Effector memory CD8-positive, alpha-beta T cell (primary cell): ENCODE measurements at regions not wholly inside any gene's neighbourhood (a gene's known extent, or its start where the extent isn't known, plus 50 kb on each side); places are given as distances from the start of the nearest gene placed in this dataset.
A peak's percentile ranks its signal among the peaks of the same experiment; 100 is the strongest.

ENCODE experiments used
- ATAC-seq: fragments of 150-1000 bp; cut with Tn5 transposase; replicated peaks from 2 replicates; pipeline ENCODE4 v1.10.0; 2021; ENCODE audit warnings: mild to moderate bottlenecking, moderate library complexity
- DNase-seq, 3 experiments: peaks; one replicate each; pipeline ENCODE4 v3.0.0; 2021
- H3K27ac Mint-ChIP-seq, 2 donors: one replicate each; pipeline ENCODE4 v1.8.0; 2022; ENCODE audit warnings: mild to moderate bottlenecking in 2 of 2, mixed read lengths in 2 of 2, moderate library complexity in 2 of 2
- H3K27me3 Mint-ChIP-seq, 2 donors: one replicate each; pipeline ENCODE4 v1.8.0; 2022; ENCODE audit warnings: mixed read lengths in 2 of 2
- H3K36me3 Mint-ChIP-seq: one replicate; pipeline ENCODE4 v1.8.0; 2022; ENCODE audit warnings: mild to moderate bottlenecking, moderate library complexity, mixed read lengths; ENCODE audit not compliant: insufficient read depth
- H3K4me1 Mint-ChIP-seq, 2 donors: one replicate each; pipeline ENCODE4 v1.8.0; 2022; ENCODE audit warnings: low read depth in 2 of 2, mixed read lengths in 2 of 2
- H3K4me3 Mint-ChIP-seq, 2 donors: one replicate each; pipeline ENCODE4 v1.8.0; 2022; ENCODE audit warnings: mild to moderate bottlenecking in 2 of 2, mixed read lengths in 2 of 2, moderate library complexity in 2 of 2
- H3K9me3 Mint-ChIP-seq, 2 donors: one replicate each; pipeline ENCODE4 v1.8.0; 2022; ENCODE audit warnings: mixed read lengths in 2 of 2

DNA sequence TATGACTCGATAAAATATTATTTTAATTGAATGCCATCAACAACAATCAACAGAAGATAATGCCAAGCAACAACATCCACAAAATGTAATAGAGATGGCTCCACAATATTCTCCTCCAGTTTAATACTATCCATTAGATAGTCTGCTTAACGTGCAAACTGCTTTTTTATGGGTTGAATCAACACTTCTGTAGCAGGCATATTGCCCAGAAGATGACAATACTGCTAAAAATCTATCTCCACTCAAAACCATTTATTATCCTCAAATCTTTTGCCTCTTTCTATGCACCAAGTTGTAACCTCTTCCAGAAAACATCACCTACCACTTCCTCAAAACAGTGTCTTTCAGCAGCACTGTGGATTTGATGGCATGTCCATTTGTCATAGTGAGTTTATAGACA, 295.7 kb upstream of the LMCD1 start:
- ATAC-seq (no peak), DNase-seq (no peak)
- Mint-ChIP-seq H3K36me3 (no peaks in the 10 kb centered on the region), H3K4me1 (no peaks in the 10 kb centered on the region), H3K4me3 (no peak overlapping the region), H3K27ac (no peak overlapping the region), H3K9me3 (peaks cover 0 to 1% of the 10 kb centered on the region in 2 donors), H3K27me3 (peaks cover 19 to 24% of the 10 kb centered on the region in 2 donors)

DNA sequence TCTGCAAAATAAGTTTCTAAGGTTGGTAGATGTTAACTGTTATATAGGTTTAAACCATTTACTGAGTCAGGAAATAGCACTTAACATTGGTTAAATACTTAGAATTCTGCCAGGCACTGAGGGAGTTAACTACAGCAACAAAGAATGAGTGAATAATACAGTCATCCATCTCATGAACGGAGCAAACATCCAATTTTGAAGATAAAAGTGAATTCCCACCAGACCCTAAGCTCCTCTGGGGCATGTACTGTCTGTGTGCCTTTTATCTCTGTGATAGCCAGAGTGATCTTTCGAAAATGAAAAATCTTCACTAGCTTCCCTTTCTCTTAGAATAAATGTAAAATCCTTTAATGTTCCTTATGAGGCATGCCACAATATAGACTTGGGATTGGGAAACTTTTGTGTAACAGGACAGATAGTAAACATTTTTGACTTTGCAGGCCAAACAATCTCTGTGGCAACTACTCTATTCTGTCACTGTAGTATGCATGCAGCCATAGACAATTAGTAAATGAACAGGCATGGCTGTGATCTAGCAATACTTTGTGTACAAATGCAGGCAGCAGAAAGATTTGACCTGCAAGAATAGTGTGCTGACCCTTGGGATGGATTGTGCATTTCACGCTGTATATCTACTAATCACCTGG, 294.5 kb upstream of the LMCD1 start:
- DNase-seq (no peak), ATAC-seq (no peak)
- Mint-ChIP-seq H3K27me3 (peaks cover 22 to 26% of the 10 kb centered on the region in 2 donors), H3K4me3 (no peak overlapping the region), H3K36me3 (no peaks in the 10 kb centered on the region), H3K27ac (no peak overlapping the region), H3K4me1 (no peaks in the 10 kb centered on the region), H3K9me3 (peaks cover 0 to 1% of the 10 kb centered on the region in 2 donors)

DNA sequence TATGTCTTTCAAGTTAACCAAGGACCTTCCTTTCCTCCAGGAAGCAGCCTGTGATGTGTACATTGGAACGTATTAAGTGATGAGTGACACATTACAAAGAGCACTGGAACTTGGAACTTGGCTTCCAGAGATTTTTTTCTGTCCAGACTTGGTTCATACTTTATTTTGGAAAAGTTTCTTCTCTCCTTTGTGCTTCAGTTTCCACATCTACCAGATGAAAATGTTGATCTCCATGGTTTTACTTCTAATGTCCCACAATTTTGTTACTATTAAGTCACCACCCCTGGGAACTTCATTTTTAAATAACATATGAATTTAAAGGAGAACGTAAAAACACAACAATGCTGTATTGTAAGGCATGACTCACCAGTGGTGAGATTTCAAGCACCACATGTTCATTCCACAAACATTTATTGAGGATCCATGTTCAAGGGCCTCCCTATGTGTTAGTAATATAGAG, 290.7 kb upstream of the LMCD1 start:
- no peak for ATAC-seq
- H3K9me3 Mint-ChIP-seq: peaks cover 0 to 1% of the 10 kb centered on the region in 2 donors

DNA sequence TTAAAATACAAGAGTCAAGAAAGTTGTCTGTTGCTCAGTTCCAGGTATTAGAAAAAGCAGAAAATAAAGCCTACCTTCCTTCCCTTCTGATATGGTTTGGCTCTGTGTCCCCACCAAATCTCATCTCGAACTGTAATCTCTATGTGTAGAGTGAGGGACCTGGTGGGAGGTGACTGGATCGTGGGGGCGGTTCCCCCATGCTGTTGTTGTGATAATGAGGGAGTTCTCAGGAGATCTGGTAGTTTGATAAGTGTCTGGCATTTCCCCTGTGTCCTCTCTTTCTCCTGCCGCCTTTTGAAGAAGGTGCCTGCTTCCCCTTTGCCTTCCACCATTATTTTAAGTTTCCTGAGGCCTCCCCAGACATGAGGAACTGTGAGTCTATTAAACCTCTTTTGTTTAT, 288.8 kb upstream of the LMCD1 start:
- no peak overlapping the region for H3K4me3 Mint-ChIP-seq
- DNase-seq (no peak), ATAC-seq (no peak)
- H3K9me3 Mint-ChIP-seq: peaks cover 0 to 1% of the 10 kb centered on the region in 2 donors
- H3K4me1 Mint-ChIP-seq: no peaks in the 10 kb centered on the region
- no peak overlapping the region for H3K27ac Mint-ChIP-seq
- peaks cover 35 to 38% of the 10 kb centered on the region in 2 donors for H3K27me3 Mint-ChIP-seq
- no peaks in the 10 kb centered on the region for H3K36me3 Mint-ChIP-seq

More for the DNA sequence above, 290.7 kb upstream of the LMCD1 start:
- DNase-seq: no peak
- H3K36me3 Mint-ChIP-seq: no peaks in the 10 kb centered on the region
- H3K4me3 Mint-ChIP-seq: no peak overlapping the region
- H3K27ac Mint-ChIP-seq: no peak overlapping the region
- H3K27me3 Mint-ChIP-seq: peaks cover 30 to 34% of the 10 kb centered on the region in 2 donors
- H3K4me1 Mint-ChIP-seq: no peaks in the 10 kb centered on the region

DNA sequence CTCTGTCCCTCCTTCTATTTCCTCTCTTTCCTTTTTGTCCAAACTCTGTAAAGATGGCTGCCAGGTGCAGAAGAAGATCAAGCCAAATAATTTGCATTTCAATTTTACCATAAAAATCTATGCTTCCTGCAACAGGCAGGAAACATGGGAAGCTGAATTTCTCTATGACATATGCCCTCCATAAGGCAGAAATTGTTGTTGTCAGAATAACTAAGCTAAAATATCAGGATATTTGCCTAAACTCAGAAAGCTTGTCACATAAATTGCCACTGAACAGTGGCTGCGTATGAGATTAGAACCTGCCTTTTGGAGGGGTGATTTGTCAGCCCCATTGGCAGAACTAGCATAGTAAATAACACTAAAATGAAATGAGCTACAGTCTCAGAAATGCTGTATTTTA, 288.3 kb upstream of the LMCD1 start:
- Mint-ChIP-seq H3K36me3 (no peaks in the 10 kb centered on the region), H3K27ac (no peak overlapping the region), H3K4me3 (no peak overlapping the region), H3K4me1 (no peaks in the 10 kb centered on the region), H3K9me3 (no peaks in the 10 kb centered on the region), H3K27me3 (peaks cover 30 to 38% of the 10 kb centered on the region in 2 donors)
- no peak for ATAC-seq
- DNase-seq: no peak

DNA sequence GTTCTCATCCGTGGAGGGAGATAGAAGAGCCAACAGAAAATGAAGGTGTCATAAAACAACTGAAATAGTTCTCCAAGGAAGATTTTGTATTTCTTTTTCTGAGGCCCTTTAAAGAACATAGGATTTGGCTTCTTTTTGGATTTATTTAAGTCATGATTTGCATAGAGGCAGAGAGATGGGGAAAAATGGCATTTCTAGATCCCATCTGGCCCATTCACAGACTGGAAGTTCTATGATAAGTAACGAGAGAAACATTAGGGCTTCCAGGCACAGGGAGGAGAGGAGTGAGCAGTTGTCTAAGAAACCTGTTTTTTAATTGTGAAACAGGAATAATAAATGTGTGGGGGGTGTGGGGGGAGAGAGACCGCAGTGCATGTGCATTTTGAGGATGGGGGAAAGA, 285.8 kb upstream of the LMCD1 start:
- ATAC-seq: no peak
- DNase-seq: no peak
- H3K9me3 Mint-ChIP-seq: no peaks in the 10 kb centered on the region
- peaks cover 22 to 28% of the 10 kb centered on the region in 2 donors for H3K27me3 Mint-ChIP-seq
- no peak overlapping the region for H3K27ac Mint-ChIP-seq
- H3K4me1 Mint-ChIP-seq: no peaks in the 10 kb centered on the region
- H3K36me3 Mint-ChIP-seq: no peaks in the 10 kb centered on the region
- no peak overlapping the region for H3K4me3 Mint-ChIP-seq

DNA sequence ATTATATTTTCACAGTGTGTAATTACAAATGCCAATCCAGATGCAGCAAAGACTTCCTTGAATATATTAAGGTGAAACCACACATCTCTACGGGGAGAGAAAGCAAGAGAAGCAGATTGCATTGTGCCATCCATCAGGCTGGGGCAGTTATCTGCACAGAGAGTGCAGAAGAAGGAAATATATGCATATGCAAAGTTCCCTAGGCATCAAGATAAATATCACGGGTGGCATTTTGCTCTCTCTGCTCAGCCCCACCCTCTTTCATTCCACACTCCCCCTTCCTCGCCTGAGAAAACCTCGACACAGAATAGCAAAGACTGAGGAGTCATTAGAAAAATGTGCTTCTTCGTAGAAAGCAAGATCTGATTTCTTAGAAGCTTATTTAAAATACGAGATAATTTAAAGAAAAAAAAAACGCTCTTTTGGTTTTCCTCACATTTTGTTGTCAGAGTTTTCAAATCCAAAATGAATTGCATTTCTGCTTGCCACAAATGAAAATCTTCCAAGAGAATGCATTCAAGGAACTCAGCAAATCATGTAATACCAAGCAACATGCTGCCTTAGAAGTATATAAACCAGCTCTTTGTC, 283.2 kb upstream of the LMCD1 start:
- Mint-ChIP-seq H3K27me3 (peaks cover 20 to 25% of the 10 kb centered on the region in 2 donors), H3K4me3 (no peak overlapping the region), H3K27ac (peak overlapping the region in 1 of 2 donors; percentile 4), H3K9me3 (no peaks in the 10 kb centered on the region), H3K4me1 (no peaks in the 10 kb centered on the region), H3K36me3 (no peaks in the 10 kb centered on the region)
- DNase-seq: no peak
- ATAC-seq: no peak

DNA sequence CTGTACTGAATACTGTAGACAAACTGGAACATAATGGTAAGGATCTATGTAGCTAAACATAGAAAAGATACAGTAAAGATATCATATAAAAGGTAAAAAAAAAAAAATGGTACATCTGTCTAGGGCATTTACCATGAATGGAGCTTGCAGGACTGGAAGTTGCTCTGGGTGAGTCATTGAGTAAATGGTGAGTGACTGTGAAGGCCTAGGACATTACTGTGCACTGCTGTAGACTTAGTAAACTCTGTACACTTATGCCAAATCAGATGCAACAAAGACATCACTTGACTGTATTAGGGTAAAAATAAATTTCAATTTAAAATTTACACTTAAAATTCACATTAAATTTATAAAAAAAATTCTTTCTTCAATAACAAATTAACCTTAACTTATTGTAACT, 281.3 kb upstream of the LMCD1 start:
- no peak overlapping the region for H3K4me3 Mint-ChIP-seq
- no peaks in the 10 kb centered on the region for H3K4me1 Mint-ChIP-seq
- H3K27me3 Mint-ChIP-seq: peaks cover 13 to 19% of the 10 kb centered on the region in 2 donors
- no peaks in the 10 kb centered on the region for H3K36me3 Mint-ChIP-seq
- DNase-seq (no peak), ATAC-seq (no peak)
- H3K27ac Mint-ChIP-seq: no peak overlapping the region
- no peaks in the 10 kb centered on the region for H3K9me3 Mint-ChIP-seq

DNA sequence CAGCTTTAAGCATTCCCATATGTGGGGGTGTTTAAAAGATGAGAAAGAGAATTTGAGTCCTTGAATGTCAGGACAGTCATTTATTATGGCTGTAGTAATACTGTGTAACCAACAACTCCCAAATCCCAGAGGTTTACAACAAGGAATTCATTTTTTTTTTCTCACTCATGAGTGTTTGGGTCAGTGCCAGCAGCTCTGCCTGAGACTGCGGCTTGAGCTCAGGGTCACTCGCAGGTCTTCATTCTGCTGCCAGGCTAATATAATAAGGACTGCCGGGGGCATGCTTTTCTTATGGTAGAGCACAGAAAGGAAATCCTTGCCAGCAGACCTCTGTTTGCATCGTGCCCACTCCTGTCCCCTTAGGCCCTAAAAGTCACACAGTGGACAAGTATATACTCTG, 277.9 kb upstream of the LMCD1 start:
- DNase-seq (no peak), ATAC-seq (no peak)
- Mint-ChIP-seq H3K36me3 (peaks cover 3% of the 10 kb centered on the region), H3K4me3 (no peak overlapping the region), H3K9me3 (no peaks in the 10 kb centered on the region), H3K27ac (no peak overlapping the region), H3K4me1 (no peaks in the 10 kb centered on the region), H3K27me3 (no peaks in the 10 kb centered on the region)

DNA sequence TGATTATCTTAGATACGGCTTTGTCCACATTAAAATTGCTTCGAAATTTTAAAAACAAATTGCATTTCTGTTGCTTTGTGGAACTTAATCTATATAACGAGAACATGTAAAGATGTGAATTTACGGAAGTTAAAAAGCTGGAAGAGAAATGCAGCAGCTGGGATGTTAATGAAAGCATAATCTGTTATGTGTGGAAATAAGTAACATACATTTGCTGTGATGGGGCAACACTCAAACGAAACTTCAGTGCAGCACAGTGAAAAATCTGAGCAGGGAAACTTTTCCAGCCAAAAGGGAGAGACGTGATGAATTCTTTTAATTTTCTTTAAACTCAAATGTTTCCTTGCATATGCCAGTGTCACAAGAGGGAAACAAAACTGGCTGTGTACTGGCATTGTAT, 276.7 kb upstream of the LMCD1 start:
- Mint-ChIP-seq H3K9me3 (no peaks in the 10 kb centered on the region), H3K4me1 (no peaks in the 10 kb centered on the region), H3K27ac (no peak overlapping the region), H3K4me3 (no peak overlapping the region), H3K27me3 (no peaks in the 10 kb centered on the region), H3K36me3 (peaks cover 3% of the 10 kb centered on the region)
- ATAC-seq: no peak
- no peak for DNase-seq

DNA sequence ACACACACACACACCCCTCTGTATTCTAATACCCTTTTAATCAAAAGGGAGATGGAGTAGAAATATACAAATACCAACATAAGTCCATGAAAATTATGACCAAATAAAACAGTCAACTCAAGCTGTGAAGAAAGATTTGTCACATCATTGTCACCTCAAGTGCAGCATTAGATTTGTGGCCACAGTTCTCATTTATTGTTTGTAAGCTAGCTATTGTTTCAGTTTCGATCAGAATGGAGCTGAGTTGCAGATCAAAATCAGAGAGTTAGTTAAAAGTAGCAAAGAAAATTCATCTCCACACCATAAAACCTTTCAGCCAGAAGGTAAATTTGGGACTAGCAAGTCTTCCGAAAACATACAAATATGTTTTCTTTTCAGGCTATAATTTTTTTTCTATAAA, 267.7 kb upstream of the LMCD1 start:
- Mint-ChIP-seq H3K36me3 (no peaks in the 10 kb centered on the region), H3K4me1 (peaks cover 0 to 5% of the 10 kb centered on the region in 2 donors), H3K27ac (no peak overlapping the region), H3K27me3 (peaks cover 0 to 8% of the 10 kb centered on the region in 2 donors), H3K9me3 (no peaks in the 10 kb centered on the region), H3K4me3 (peak overlapping the region in 1 of 2 donors; percentile 15)
- no peak for ATAC-seq
- no peak for DNase-seq

DNA sequence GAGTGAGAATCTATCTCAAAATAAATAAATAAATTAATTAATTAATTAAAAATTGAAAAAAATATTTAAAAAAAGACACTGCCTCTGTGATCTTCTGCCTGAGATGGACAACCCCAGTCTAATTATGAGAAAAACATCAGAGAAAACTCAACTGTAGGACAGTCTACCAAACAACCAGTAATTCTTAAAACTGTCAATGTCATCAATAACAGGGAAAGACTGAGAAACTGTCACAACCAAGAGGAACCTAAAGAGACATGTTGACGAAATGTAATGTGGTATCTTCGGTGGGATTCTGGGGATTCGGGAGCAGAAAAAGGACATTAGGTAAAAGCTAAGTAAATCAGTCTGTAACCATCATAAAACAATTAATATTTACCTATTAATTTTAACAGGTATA, 265.4 kb upstream of the LMCD1 start:
- H3K4me3 Mint-ChIP-seq: no peak overlapping the region
- H3K4me1 Mint-ChIP-seq: peaks cover 0 to 5% of the 10 kb centered on the region in 2 donors
- H3K27ac Mint-ChIP-seq: no peak overlapping the region
- H3K9me3 Mint-ChIP-seq: no peaks in the 10 kb centered on the region
- H3K27me3 Mint-ChIP-seq: peaks cover 0 to 8% of the 10 kb centered on the region in 2 donors
- DNase-seq: no peak
- ATAC-seq: no peak
- no peaks in the 10 kb centered on the region for H3K36me3 Mint-ChIP-seq

DNA sequence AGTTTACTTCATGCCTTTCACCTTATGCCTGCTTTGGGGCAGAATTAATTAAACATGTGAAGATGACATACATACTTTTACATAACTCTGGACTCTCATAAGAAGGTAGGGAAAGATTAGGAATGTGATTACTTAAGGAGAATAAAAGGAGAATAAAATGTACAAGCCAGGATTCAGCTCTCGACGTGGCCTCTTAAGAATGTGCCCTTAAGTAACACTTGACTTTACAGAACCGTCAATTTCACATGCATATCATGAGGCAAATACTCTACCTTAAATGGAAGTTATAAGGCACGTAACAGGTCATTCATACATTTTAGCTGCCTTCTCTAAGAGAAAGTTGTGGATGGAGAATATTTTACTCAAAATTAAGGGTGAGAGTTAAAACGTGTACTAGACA, 263.7 kb upstream of the LMCD1 start:
- Mint-ChIP-seq H3K9me3 (no peaks in the 10 kb centered on the region), H3K27me3 (no peaks in the 10 kb centered on the region), H3K36me3 (no peaks in the 10 kb centered on the region), H3K4me1 (peaks cover 0 to 5% of the 10 kb centered on the region in 2 donors), H3K4me3 (no peak overlapping the region), H3K27ac (no peak overlapping the region)
- DNase-seq: no peak
- ATAC-seq: no peak

DNA sequence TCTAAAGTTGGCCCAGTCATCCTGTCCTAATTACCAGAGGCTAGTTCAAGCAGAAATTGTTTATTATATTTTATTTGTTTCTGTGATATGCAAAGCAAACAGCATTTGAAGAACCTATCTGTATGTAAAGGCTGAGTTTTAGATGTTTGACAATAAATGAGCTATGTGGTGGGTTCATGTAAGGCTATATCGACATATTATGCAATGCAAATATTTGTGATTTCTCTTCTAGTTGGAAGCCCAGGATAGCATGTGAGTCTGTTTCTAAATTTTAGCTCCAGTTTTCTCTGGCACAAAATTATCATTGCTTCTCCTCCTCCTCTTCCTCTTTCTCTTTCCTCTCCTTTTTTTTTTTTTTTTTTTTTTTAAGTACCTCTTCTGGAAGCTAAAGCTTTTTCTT, 263.2 kb upstream of the LMCD1 start:
- Mint-ChIP-seq H3K4me1 (peaks cover 0 to 5% of the 10 kb centered on the region in 2 donors), H3K27me3 (no peaks in the 10 kb centered on the region), H3K9me3 (no peaks in the 10 kb centered on the region), H3K36me3 (no peaks in the 10 kb centered on the region), H3K4me3 (no peak overlapping the region), H3K27ac (no peak overlapping the region)
- ATAC-seq (no peak), DNase-seq (no peak)
